ENCODE measurements at regions not wholly inside any gene's neighbourhood (a gene's known extent, or its start where the extent isn't known, plus 50 kb on each side); places are given as distances from the start of the nearest gene placed in this dataset.

DNA sequence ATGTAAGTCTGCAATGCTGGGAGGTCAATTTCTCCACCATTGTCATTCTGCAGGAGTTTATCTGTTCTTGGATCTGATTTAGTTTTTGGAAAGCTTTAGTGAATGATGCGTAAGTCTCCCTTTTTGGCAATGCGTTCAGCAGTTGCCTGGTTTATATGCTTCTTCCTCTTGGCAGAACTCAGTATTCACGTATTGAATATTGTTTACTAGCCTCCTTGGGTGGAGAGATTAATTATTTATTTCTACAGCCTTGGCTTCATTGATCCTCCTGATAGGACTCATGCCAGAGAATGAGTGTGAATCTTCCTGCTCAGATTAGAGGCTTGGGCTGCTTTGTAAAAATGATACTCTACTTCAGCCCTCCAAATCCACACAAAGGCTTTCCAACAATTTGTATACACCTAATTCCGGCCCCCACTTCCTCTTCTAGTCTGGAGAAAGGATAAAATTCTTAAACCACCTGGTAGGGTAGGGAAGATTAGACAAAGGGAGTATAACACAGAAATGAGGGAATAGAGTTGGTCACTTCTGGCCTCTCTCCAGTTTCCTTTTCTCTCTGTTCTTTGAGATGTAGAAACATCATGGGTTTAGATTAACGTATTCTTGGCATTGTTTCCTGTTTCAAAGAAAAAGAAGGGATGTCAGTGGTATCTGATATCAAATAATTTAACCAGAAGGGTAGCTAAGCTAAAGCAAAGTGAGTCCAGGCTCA, 929.8 kb downstream of the KCNJ2 start:
- no peak for TF ChIP-seq REST (IDR thresholded peaks at IDR 0.05; ENCODE audit: low read depth)
- TF ChIP-seq RAD21 (IDR thresholded peaks at IDR 0.05; ENCODE audit: low read depth): no peak
- no peak for TF ChIP-seq MAX (IDR thresholded peaks at IDR 0.05)
- no peak for TF ChIP-seq ZBTB7A (IDR thresholded peaks at IDR 0.05; ENCODE audit: low read depth)
- TF ChIP-seq CREB1 (IDR thresholded peaks at IDR 0.05; ENCODE audit: low read depth): no peak
- TF ChIP-seq EP300 (IDR thresholded peaks at IDR 0.05; ENCODE audit: borderline replicate concordance): no peak
- TF ChIP-seq EGR1 (IDR thresholded peaks at IDR 0.05): no peak

DNA sequence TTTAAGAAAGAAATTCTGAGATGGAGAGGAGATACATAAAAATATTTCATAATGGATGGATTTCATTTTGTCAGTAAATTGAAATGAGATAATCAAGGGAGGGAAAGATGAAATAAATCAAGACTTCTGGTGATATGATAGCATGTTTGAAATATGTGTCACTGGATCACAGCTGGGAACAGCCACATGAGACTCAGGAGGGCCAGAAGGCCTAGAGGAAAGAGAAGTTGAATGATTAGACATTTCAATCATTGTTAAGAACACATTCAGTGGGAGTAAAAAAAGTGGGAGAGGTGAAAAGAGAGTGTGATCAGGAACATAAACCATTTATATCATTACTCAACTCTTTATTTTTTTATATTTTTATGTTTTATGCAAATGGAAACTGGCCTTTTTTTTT, 933.4 kb downstream of the KCNJ2 start:
- no peak for TF ChIP-seq YY1 (IDR thresholded peaks at IDR 0.05; ENCODE audit: low read depth)
- no peak for TF ChIP-seq TAF1 (IDR thresholded peaks at IDR 0.05; ENCODE audit: low read depth)
- TF ChIP-seq FOXM1 (IDR thresholded peaks at IDR 0.05; ENCODE audit: borderline replicate concordance, low read depth): no peak
- TF ChIP-seq TCF12 (IDR thresholded peaks at IDR 0.05; ENCODE audit: low read depth): no peak
- no peak for TF ChIP-seq ZBTB7A (IDR thresholded peaks at IDR 0.05; ENCODE audit: low read depth)
- TF ChIP-seq MAX (IDR thresholded peaks at IDR 0.05): no peak
- TF ChIP-seq REST (IDR thresholded peaks at IDR 0.05; ENCODE audit: low read depth): no peak
- TF ChIP-seq CEBPB (IDR thresholded peaks at IDR 0.05): no peak

DNA sequence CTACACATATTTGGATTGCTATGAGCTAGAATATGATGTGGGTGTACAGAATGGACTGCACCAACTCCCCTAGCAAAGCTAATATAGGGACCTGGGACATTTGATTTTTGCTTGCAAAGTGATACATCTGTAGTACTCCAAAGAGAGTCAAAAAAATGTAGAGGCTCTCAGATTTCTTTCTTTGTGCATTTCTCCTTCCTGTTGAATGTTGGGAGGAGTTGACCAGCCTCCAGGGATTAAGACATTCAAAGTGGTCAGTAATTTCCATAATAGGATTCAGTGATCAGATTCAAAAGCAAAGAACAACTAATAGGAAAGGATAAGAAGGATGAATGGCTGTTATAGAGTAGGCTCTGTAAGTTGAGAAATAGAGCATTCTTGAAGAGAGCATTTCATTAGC, 934.9 kb downstream of the KCNJ2 start:
- TF ChIP-seq RAD21 (IDR thresholded peaks at IDR 0.05; ENCODE audit: low read depth) (no peak), MAX (IDR thresholded peaks at IDR 0.05) (no peak), USF1 (IDR thresholded peaks at IDR 0.05) (no peak), NFIC (IDR thresholded peaks at IDR 0.05) (no peak), TEAD4 (IDR thresholded peaks at IDR 0.05) (no peak), FOXM1 (IDR thresholded peaks at IDR 0.05; ENCODE audit: borderline replicate concordance, low read depth) (no peak), CREB1 (IDR thresholded peaks at IDR 0.05; ENCODE audit: low read depth) (no peak), TAF1 (IDR thresholded peaks at IDR 0.05; ENCODE audit: low read depth) (no peak)

- TF ChIP-seq NFIC (IDR thresholded peaks at IDR 0.05): no peak
- no peak for TF ChIP-seq CREB1 (IDR thresholded peaks at IDR 0.05; ENCODE audit: low read depth)
- TF ChIP-seq MAX (IDR thresholded peaks at IDR 0.05): no peak
- no peak for TF ChIP-seq EP300 (IDR thresholded peaks at IDR 0.05; ENCODE audit: borderline replicate concordance)
- TF ChIP-seq RAD21 (IDR thresholded peaks at IDR 0.05; ENCODE audit: low read depth): no peak
These were observed 937.8 kb downstream of the KCNJ2 start for GRCh38 chr17:71107136-71107535.

DNA sequence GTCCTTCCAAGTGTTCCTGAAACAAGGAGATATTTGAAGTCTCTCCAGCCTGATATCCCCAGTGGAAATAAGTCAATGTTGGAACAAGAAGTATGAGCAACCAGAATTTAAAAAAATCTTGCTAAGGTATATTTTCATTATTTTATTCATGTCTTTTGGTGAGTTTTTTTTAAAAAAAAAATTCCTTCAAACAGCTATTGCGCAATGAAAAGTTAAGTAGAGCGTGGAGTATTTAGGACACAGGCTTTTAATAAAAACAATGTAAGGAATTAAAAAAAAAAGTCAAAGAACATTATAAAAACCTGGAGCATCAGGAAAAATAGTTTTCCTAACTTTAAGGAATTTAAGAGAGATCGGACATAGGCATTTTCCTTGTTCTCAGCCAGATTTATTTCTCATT, 940.4 kb downstream of the KCNJ2 start:
- TF ChIP-seq TEAD4 (IDR thresholded peaks at IDR 0.05) (no peak), TCF12 (IDR thresholded peaks at IDR 0.05; ENCODE audit: low read depth) (no peak), CEBPB (IDR thresholded peaks at IDR 0.05) (peak; percentile 98)

DNA sequence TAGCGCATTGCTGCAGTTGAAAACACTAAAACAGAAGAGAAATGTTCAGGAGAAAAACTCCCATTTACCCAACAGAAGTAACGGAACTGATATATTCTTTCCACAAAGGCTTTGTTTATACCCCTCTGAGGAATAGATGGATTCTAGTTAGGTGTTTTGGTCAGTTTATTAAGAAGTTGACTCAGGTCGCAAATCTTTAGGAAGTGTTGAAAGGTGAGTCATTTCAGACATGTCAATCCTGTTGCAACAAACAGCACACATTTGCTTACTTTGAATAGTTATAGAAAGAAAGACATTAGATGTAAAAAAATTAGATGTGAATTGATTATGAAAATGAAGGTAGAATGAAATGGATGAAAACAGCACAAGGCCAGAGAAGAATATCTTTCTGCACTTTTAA, 941.0 kb downstream of the KCNJ2 start:
- TF ChIP-seq NFIC (IDR thresholded peaks at IDR 0.05): no peak
- TF ChIP-seq TAF1 (IDR thresholded peaks at IDR 0.05; ENCODE audit: low read depth): no peak
- TF ChIP-seq CREB1 (IDR thresholded peaks at IDR 0.05; ENCODE audit: low read depth): no peak
- no peak for TF ChIP-seq CEBPB (IDR thresholded peaks at IDR 0.05)
- no peak for TF ChIP-seq REST (IDR thresholded peaks at IDR 0.05; ENCODE audit: low read depth)
- no peak for TF ChIP-seq MAX (IDR thresholded peaks at IDR 0.05)
- TF ChIP-seq TCF12 (IDR thresholded peaks at IDR 0.05; ENCODE audit: low read depth): no peak
- TF ChIP-seq YY1 (IDR thresholded peaks at IDR 0.05; ENCODE audit: low read depth): no peak
